22Rv1 (cell line): ENCODE measurements at regions not wholly inside any gene's neighbourhood (a gene's known extent, or its start where the extent isn't known, plus 50 kb on each side); places are given as distances from the start of the nearest gene placed in this dataset.
"Not testable (repeated sequence)": the region's sequence is repeated elsewhere in the genome, so short reads cannot be mapped to it uniquely, and the experiment has no call there.

Experiments used
- ZFX ChIP-seq: fragments of 450-650 bp; IDR thresholded peaks from 2 replicates; pipeline ENCODE4 v1.6.1; 2017; ENCODE audit warnings: antibody characterized with exemption, borderline replicate concordance
- TF ChIP-seq, protein P1 (sequence below): fragments of 450-650 bp; IDR thresholded peaks from 2 replicates; pipeline ENCODE4 v1.5.1; 2017; ENCODE audit warnings: mild to moderate bottlenecking

DNA sequence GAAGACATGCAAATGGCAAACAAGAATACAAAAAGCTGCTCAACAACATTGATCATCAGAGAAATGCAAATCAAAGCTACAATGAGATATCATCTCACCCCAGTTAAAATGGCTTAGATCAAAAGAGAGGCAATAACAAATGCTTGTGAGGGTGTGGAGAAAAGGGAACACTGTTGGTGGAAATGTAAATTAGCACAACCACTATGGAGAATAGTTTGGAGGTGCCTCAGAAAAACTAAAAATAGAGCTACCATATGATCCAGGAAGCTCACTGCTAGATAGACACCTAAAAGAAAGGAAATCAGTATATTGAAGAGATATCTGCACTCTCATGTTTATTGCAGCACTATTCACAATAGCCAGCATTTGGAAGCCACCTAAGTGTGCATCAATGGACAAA is 108.0 kb upstream of the RANBP3L start:
- TF ChIP-seq, protein P1, sequence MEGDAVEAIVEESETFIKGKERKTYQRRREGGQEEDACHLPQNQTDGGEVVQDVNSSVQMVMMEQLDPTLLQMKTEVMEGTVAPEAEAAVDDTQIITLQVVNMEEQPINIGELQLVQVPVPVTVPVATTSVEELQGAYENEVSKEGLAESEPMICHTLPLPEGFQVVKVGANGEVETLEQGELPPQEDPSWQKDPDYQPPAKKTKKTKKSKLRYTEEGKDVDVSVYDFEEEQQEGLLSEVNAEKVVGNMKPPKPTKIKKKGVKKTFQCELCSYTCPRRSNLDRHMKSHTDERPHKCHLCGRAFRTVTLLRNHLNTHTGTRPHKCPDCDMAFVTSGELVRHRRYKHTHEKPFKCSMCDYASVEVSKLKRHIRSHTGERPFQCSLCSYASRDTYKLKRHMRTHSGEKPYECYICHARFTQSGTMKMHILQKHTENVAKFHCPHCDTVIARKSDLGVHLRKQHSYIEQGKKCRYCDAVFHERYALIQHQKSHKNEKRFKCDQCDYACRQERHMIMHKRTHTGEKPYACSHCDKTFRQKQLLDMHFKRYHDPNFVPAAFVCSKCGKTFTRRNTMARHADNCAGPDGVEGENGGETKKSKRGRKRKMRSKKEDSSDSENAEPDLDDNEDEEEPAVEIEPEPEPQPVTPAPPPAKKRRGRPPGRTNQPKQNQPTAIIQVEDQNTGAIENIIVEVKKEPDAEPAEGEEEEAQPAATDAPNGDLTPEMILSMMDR: not testable (repeated sequence)
- not testable (repeated sequence) for TF ChIP-seq ZFX
